Esophagus squamous epithelium (tissue), 4 donors: ENCODE measurements at regions not wholly inside any gene's neighbourhood (a gene's known extent, or its start where the extent isn't known, plus 50 kb on each side); places are given as distances from the start of the nearest gene placed in this dataset.

ENCODE experiments used
- CTCF ChIP-seq, 6 experiments: fragments of 450-650 bp in 4 of 6; fragments of 200-600 bp in 2 of 6; sonication (generic) in 2 of 6; IDR thresholded peaks; one replicate each; pipeline ENCODE4 v1.5.1; 2016 to 2019; ENCODE audit warnings: antibody characterized with exemption in 6 of 6, mild to moderate bottlenecking in 4 of 6, moderate library complexity in 4 of 6
- POLR2A ChIP-seq, 4 donors: fragments of 450-650 bp; IDR thresholded peaks; one replicate each; pipeline ENCODE4 v1.6.1; 2017; ENCODE audit warnings: antibody characterized with exemption in 4 of 4, mild to moderate bottlenecking in 4 of 4, moderate library complexity in 3 of 4

GRCh38 chr5:124477062-124477461 lies 269.4 kb downstream of the ZNF608 start:
- TF ChIP-seq CTCF (IDR thresholded peaks at IDR 0.05) (no peak), POLR2A (IDR thresholded peaks at IDR 0.05) (no peak)
